ENCODE measurements at regions not wholly inside any gene's neighbourhood (a gene's known extent, or its start where the extent isn't known, plus 50 kb on each side); places are given as distances from the start of the nearest gene placed in this dataset.

DNA sequence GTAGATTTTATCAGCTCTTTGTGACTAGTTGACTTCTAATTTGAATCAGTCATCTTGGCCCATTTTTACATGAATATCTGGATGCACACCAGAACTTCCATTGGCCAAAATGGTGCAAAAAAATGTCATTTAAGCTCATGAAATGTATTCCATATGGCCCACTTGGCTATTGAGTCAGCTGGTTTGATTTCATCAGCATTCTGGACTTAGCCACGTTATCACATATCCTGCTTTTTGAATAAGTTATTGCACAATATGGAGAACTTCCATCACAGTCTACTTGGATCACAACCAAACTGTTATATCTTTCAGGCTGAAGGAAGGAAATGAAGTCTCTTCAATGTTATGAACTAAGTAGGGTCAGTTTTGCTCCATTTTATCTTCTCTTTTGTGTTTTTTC, 640.6 kb downstream of the PCDH7 start:
- DNase-seq (ENCODE audit: low read depth), result peak; percentile 13

DNA sequence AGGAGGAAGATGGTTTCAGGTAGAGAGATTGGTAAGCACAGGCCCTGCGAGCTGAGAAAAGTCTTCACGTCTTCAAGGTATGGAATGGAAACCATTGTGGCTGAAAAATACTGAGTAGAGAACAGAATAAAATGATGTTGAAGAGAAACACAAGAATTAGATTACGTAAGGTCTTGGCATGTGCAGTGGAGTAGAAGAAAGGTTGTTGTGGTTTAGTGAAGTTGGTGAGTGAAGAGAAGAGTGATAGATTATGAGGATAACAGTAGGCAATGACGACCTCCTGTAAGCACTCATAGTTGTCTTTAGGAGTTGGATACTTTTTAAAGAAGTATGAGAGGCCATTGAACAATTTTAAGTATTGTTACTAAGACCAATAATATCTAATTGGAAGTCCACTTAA, 642.6 kb downstream of the PCDH7 start:
- no peak for DNase-seq (ENCODE audit: low read depth)

- DNase-seq (ENCODE audit: low read depth), result peak; percentile 2
Measured at GRCh38 chr4:31365006-31365690, 645.0 kb downstream of the PCDH7 start.

DNA sequence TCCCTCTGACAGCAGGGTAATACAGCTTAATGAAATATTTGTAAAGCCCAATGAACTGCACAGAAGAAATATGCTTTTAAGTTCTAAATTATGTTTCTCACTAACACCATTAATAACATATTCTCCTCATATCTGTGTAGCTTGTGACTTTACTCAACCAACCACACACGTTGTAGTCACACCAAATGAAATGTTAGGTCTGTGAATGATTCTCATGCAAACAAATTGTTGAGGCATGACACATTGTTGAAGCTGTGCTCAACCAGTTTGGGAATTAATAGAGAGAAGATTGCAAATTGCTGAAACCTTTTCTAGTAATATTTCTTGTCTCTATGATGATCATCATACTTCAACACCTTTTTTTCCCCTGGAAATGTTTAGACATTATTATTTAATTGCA, 645.9 kb downstream of the PCDH7 start:
- no peak for DNase-seq (ENCODE audit: low read depth)

DNA sequence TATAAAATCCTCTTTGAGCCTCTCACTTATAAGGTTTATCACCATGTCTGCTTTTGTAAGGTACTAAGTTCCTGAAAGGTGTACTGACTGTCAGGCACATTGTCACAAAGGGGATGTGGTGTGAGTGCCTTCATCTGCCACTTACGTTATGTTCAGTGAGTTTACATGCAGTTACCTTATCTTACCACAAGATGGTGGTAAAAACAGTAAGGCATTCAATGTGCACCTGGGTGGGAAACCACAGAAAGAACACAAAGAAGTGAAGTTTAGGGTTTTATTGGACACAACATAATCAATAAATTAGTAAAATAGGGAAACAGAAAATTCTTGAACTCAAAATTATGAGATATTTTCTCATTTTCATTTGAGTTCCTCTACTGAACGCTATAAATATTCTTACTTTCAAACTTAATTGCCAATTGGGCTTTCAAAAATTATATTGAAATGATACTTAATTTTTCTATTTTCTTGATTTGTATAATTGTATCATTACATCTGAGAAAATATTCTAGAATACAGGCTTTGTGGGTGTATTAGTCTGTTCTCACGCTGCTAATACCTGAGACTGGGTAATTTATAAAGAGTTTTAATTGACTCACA, 650.8 kb downstream of the PCDH7 start:
- DNase-seq (ENCODE audit: low read depth), result peak; percentile 54

DNA sequence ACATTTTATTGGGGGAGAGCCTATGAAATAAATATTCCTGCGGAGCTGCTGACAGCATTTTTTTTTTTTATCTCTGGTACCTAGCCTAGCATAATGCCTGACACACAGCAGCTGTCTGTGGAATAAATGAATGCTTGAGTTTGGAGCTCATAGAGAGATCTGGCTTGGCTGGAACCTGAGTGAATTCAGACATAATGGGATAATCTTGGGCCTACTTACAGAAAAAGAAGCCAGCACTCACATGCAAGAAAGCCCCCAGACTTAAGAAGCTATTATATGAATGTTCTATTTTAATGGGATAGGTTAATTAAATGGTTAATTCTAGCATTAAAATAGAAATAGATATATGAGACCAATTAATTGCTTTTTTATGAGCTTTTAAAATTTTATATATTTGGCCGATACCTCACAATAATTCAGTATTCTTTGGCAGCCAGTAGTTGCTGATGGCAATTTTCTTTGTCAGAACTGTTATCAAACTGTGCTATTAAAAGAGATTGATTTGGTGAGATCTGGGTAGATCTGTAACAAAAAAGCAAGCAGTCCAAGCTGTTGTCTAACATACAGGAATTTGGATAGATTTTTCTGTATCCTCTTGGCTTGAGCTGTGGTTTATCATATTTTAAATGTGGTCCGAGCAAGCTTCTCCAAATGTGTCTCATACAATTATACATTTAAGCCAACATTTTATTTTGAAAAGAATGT, 654.2 kb downstream of the PCDH7 start:
- no peak for DNase-seq (ENCODE audit: low read depth)

DNA sequence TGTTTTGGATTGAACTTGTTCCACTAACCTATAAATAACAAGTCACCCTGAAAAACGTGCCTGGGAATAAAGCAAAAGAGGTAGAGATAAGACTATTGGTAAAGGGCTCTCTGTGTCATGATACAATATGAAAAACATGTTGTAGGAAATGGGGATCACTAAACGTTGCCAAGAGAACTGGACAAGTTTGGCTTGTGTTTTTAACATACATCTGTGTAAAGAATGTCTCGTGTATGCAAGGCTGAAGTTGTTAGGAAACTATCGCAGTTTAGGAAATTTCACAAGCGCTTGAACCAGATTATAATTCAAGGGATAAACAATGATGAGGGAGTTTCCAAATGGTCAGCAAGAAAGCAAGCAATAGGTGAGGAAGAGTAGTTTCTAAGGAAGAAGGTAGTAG, 655.8 kb downstream of the PCDH7 start:
- DNase-seq (ENCODE audit: low read depth), result no peak

DNA sequence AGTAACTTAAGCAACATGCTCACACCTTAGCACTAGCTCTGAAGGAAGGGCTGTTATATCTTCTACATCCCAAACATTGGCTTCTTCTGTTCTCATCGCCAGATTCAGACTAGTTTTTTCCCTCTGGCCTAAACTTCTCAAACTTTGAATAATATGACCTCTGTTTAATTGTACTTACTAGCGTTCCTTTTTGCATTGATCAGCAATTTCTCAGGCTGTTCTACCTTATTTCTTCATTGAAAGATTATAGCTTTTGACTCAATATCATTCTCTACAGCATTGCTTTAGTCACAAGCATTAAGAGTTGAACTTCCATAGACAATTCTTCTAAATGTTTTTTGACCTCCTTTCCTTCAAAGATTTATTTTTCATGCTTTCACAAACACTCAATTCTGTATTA, 659.2 kb downstream of the PCDH7 start:
- no peak for DNase-seq (ENCODE audit: low read depth)

DNA sequence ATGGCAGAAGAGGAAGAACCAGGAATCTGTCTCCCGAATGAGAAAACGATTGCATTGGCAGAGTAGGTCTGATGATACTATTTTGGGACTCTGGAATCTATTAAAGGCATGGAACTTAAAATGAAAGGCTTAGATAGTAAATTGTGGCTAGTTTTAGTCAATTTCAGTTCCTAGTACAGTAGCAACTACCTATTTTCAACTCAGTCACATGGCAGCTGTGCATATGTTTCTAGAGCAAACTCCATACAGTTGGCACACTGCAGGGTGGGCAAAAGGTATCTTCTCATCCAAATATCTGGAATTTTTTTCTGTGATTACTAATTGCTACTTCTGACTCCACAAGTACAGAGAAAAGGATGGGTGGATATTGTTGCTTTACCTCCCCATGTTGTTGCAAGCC, 663.6 kb downstream of the PCDH7 start:
- no peak for DNase-seq (ENCODE audit: low read depth)

DNA sequence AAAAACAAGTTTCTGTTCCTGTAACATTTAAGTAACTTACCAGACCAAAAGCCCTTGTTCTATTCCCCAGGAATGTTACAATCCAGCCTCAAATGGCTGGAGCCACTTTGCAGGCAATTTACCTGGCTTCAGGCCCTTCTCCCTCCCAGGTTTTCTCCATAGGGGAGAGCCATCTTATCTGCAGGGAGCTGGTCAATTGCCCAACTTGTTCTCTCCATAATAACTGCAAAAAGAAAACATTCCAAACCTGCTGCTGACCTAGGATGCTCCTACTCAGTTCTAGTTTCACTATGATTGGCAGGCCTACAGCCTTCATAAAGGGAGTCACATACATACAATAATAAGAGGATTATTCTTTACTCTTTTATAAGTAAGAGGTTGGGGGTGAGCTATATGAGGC, 670.7 kb downstream of the PCDH7 start:
- no peak for DNase-seq (ENCODE audit: low read depth)

GRCh38 chr4:31391976-31392375, 671.8 kb downstream of the PCDH7 start:
- DNase-seq (ENCODE audit: low read depth), result no peak

DNA sequence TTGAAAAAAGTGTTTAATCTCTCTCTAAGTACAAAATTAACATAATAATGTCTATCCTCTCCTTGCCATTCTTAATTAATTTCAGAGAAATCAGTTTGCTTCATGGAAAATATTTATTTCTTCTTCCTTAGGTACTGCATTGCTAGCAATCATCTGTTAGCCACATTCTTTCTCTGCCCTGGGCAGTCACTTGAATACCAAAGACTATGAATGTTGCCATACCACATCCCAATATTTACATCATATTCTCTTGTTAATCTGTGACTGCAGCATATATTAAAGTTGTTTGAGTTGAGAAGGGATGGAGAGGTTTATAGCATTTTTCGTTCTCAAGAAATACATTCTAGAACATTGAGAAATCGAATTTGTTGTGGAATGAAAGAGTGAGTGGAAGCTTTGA, 672.8 kb downstream of the PCDH7 start:
- DNase-seq (ENCODE audit: low read depth), result no peak

DNA sequence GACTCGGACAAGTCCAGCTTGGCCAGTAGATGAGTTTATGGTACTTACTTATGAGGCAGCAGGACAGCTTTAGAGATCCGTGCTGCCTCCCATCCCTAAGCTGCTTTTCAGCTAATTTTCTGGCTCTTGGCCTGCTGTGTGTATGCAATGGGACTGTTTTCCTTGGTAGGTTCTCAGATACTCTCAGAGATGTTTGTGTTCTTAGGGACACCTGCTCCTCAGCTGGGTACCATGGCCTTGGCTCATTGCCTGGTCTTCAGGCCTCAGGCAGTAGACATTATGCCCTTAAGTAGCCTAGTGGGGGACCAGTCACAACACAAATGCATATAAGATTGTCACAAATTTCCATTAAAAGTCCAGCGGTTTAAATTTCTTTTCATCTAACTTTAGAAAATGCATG, 688.0 kb downstream of the PCDH7 start:
- peak; percentile 1 for DNase-seq (ENCODE audit: low read depth)

DNA sequence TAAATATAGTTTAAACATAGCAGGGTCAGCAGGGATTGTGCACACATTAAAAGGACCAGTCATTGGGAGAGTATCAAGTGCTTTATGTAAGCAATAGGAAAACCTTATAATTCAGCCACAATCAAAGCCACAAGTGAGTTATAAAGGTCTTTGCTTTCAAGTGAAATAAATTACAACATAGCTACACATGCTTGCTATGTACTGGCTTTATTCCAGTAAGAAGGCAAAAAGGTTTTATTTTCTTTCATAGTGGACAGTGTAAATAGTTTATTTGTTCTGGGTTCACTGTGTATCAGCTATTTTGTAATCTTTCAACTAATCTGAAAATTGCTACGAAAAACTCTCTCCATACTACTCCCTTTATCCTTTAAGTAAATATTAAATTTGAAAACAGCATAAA, 691.4 kb downstream of the PCDH7 start:
- DNase-seq (ENCODE audit: low read depth), result no peak

DNA sequence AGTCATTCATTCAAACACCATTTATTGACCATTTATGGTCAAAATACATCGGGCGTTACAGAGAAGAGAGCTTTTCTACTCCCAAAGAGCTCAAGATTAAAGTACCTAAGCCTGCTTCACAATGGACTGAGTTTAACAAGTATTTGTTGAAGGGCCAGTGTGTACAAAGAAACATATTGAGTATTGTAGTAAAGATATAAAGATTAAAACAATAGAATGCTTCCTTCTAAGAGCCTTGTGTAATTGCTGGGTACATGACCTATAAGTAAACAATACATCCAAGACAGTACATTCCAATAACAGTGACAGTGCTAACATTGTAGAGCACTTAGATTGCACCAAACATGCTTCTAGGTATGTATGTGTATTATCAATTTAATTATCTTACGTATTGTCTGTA, 695.5 kb downstream of the PCDH7 start:
- DNase-seq (ENCODE audit: low read depth), result no peak

GRCh38 chr4:31416498-31416897, 696.3 kb downstream of the PCDH7 start:
- no peak for DNase-seq (ENCODE audit: low read depth)

DNA sequence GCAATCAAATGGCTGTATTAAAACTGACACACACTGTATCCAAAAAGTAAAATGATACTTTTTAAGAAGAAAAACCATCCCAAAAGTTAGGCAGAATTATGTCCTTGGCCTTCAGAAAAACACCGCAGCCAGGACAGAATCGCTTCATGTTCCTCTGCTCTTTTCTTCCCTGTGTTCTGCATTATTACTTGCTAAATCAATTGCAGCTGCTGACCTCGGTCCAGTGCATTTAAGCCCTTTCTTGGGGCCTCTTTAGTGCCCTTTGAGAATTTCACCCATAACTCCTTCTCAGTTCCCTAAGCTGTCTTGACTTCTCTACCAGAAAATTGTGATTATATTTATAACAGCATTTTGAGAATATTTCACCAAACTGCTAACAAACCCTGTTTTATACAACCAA, 696.9 kb downstream of the PCDH7 start:
- DNase-seq (ENCODE audit: low read depth), result no peak

DNA sequence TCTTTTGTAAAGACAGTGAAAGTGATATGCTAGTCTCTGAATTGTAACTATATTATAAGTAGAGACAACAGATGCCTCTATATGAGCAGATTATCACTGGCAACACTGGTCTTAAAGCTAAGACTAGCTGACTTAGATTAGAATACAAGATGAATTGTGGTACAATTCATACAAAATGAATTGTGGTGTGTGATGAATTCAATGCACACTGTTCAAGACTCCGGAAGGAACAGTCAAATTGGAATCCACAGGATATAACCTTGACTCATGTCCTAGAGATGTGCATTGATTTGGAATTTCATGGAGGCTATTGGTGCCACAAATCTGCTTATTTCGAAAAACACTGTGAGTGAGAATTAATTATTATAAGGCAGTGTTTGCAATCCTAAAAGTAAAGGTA, 701.8 kb downstream of the PCDH7 start:
- DNase-seq (ENCODE audit: low read depth), result peak; percentile 37

GRCh38 chr4:31427691-31428090, 707.5 kb downstream of the PCDH7 start:
- no peak for DNase-seq (ENCODE audit: low read depth)

DNA sequence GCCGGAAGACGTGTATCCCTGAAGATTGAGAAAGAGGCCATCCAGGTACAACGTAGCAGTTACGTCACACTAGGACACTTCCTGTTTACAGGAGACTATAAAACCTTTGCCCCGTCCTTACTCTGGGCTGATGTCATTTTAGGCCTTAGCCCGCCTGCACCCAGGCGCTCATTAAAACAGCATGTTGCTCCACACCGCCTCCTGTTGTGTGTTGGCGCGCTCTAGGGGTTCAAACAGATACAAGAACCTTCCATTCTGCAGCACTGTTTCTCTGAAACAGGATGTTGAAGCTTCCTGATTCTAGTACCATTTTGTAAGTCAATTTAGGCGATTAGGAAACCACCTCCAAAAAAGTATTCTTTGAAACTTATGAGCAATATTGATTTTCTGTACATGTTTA, 722.1 kb downstream of the PCDH7 start:
- DNase-seq (ENCODE audit: low read depth), result no peak

GRCh38 chr4:31445526-31445925, 725.4 kb downstream of the PCDH7 start:
- no peak for DNase-seq (ENCODE audit: low read depth)

- no peak for DNase-seq (ENCODE audit: low read depth)
Measured at GRCh38 chr4:31455612-31456011, 735.4 kb downstream of the PCDH7 start.

DNA sequence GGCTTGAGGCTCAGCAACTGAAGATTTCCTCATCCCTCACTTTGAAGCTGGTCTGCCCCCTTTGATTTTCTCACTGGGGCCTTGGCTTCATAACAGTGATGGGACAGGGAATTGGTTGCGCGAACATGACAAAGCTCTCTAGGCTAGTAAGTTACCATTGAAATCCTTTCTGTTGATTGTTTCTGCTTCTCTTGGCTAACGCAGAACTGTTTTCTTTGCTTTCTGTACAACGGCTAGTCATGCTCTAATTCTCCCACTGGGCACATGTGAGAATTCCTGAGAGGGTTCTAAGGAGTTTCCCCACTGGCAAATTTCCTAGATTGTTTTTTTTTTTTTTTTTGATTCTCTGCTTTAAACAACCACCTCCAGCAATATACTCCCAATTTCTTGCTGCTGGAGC, 738.6 kb downstream of the PCDH7 start:
- DNase-seq (ENCODE audit: low read depth), result no peak
